GM12878 (cell line): ENCODE measurements at regions not wholly inside any gene's neighbourhood (a gene's known extent, or its start where the extent isn't known, plus 50 kb on each side); places are given as distances from the start of the nearest gene placed in this dataset.

Experiments
- ATAC-seq: fragments of 200-7000 bp; cut with Tn5 transposase; 3 replicates; pipeline ENCODE4 v1.9.1; 2020; ENCODE audit warnings: mild to moderate bottlenecking, moderate library complexity
- BruUV-seq: library from RNA; stranded (reverse); fragments of 400-500 nt; replicated peaks from 2 replicates; lab custom pipeline; 2021; lab: Mats Ljungman, UMichigan
- CTCF ChIA-PET: fragments of 300-600 bp; sonication (Branson Sonifier 250); formaldehyde crosslinking; extraction: SDS; loops from one replicate; lab custom pipeline; 2021; ENCODE audit warnings: inconsistent platforms; lab: Yijun Ruan, JAX
- POLR2A ChIA-PET: fragments of 350-600 bp; formaldehyde crosslinking; extraction: SDS; loops from one replicate; lab custom pipeline; 2021; ENCODE audit warnings: inconsistent platforms; lab: Charles Lee
- RAD21 ChIA-PET: fragments of 300-600 bp; sonication (Branson Sonifier 250); formaldehyde crosslinking; loops from one replicate; lab custom pipeline; 2023; ENCODE audit warnings: antibody characterized with exemption; ENCODE audit not compliant: unreplicated experiment; lab: Charles Lee
- SMC1A ChIA-PET: fragments of 300-600 bp; sonication (Branson Sonifier 250); formaldehyde crosslinking; loops from one replicate; lab custom pipeline; 2023; ENCODE audit not compliant: unreplicated experiment, uncharacterized antibody; lab: Charles Lee
- DNase-seq: peaks from one replicate; pipeline ENCODE4 v3.0.0-alpha.2; 2011; ENCODE audit warnings: low read depth, low spot score
- FAIRE-seq: peaks from 3 replicates; lab custom pipeline; 2011; peaks lifted over from hg19 to GRCh38; lab: Jason Lieb, UNC
- H2AFZ ChIP-seq: 2 replicates; pipeline ENCODE4 v1.6.0; 2011; ENCODE audit warnings: low read depth, low read length, control low read depth; ENCODE audit not compliant: control insufficient read depth
- H3K27ac ChIP-seq: 2 replicates; pipeline ENCODE4 v1.5.1; 2011; ENCODE audit warnings: control low read depth; ENCODE audit not compliant: control insufficient read depth, insufficient read depth
- H3K27me3 ChIP-seq, 2 experiments: replicated peaks in 1 of 2; 2 replicates each; pipeline versions ENCODE4 v1.6.0 to v1.6.1; 2011; ENCODE audit warnings: low read length in 1 of 2; ENCODE audit not compliant: control insufficient read depth in 2 of 2, insufficient read depth in 2 of 2
- H3K36me3 ChIP-seq, 2 experiments: 2 replicates each; pipeline ENCODE4 v1.5.1; 2011; ENCODE audit warnings: low read length in 1 of 2; ENCODE audit not compliant: control insufficient read depth in 2 of 2, insufficient read depth in 2 of 2
- H3K4me1 ChIP-seq: 2 replicates; pipeline ENCODE4 v1.6.1; 2011; ENCODE audit warnings: mild to moderate bottlenecking, low read length, moderate library complexity, mixed read lengths; ENCODE audit not compliant: control insufficient read depth, insufficient read depth
- H3K4me2 ChIP-seq: 2 replicates; pipeline ENCODE4 v1.6.0; 2011; ENCODE audit warnings: control low read depth; ENCODE audit not compliant: control insufficient read depth, insufficient read depth
- H3K4me3 ChIP-seq: fragments of 200-600 bp; sonication (generic); 2 replicates; pipeline ENCODE4 v1.5.1; 2016
- H3K79me2 ChIP-seq: 2 replicates; pipeline ENCODE4 v1.6.0; 2011; ENCODE audit warnings: low read length; ENCODE audit not compliant: control insufficient read depth, insufficient read depth
- H3K9ac ChIP-seq: 2 replicates; pipeline ENCODE4 v1.8.0; 2011; ENCODE audit warnings: low read length, control low read depth, mixed read lengths; ENCODE audit not compliant: control insufficient read depth, insufficient read depth
- H3K9me3 ChIP-seq: replicated peaks from 3 replicates; pipeline ENCODE4 v1.5.1; 2011; ENCODE audit warnings: mild to moderate bottlenecking, low read length; ENCODE audit not compliant: control insufficient read depth, insufficient read depth
- H4K20me1 ChIP-seq: 2 replicates; pipeline ENCODE4 v1.6.0; 2011; ENCODE audit not compliant: control insufficient read depth, insufficient read depth
- BCL3 ChIP-seq: IDR thresholded peaks from 2 replicates; pipeline ENCODE4 v1.6.1; 2011; ENCODE audit warnings: borderline replicate concordance, low read depth, mild to moderate bottlenecking, moderate library complexity, low read length; ENCODE audit not compliant: insufficient read depth, poor library complexity, severe bottlenecking
- FOS ChIP-seq: IDR thresholded peaks from 3 replicates; pipeline ENCODE4 v1.6.1; 2011; ENCODE audit warnings: borderline replicate concordance; ENCODE audit not compliant: insufficient read length; ENCODE audit errors: extremely low read depth
- IRF4 ChIP-seq: IDR thresholded peaks from 2 replicates; pipeline ENCODE4 v1.6.1; 2011; ENCODE audit warnings: low read depth, low read length
- JUND ChIP-seq: IDR thresholded peaks from 2 replicates; pipeline ENCODE4 v1.6.1; 2012; ENCODE audit warnings: low read depth, mild to moderate bottlenecking, low read length, improper control_type of control experiment, moderate library complexity
- PAX5 ChIP-seq: IDR thresholded peaks from 2 replicates; pipeline ENCODE4 v1.6.1; 2011; ENCODE audit warnings: low read depth, low read length, borderline replicate concordance
- POU2F2 ChIP-seq: IDR thresholded peaks from 3 replicates; pipeline ENCODE4 v1.6.1; 2011; ENCODE audit warnings: low read depth, mild to moderate bottlenecking, low read length, borderline replicate concordance
- RAD21 ChIP-seq: IDR thresholded peaks from 2 replicates; pipeline ENCODE4 v1.6.1; 2011; ENCODE audit warnings: mild to moderate bottlenecking, low read depth, low read length, moderate library complexity; ENCODE audit not compliant: insufficient read depth
- RELB ChIP-seq: fragments of 450-650 bp; IDR thresholded peaks from 2 replicates; pipeline ENCODE4 v1.6.1; 2017; ENCODE audit warnings: low read depth, mild to moderate bottlenecking, moderate library complexity
- YBX1 ChIP-seq: fragments of 450-650 bp; IDR thresholded peaks from 2 replicates; pipeline ENCODE4 v1.6.1; 2016; ENCODE audit warnings: antibody characterized with exemption
- WGBS: methylation state at CpG from one replicate; pipeline ENCODE4 v1.1.6; 2016; ENCODE audit warnings: low lambda C conversion rate; ENCODE audit not compliant: insufficient replicate concordance, insufficient coverage; ENCODE audit errors: missing lambda C conversion rate; 5-methylcytosine and 5-hydroxymethylcytosine counted together
- in situ Hi-C: fragments of 300-500 bp; cut with MboI; formaldehyde crosslinking; loops from 9 replicates; pipeline ENCODE4 v1.14.3; 2018; ENCODE audit warnings: mixed read lengths
- intact Hi-C: fragments of 100-400 bp; cut with micrococcal nuclease; formaldehyde crosslinking; loops from one replicate; pipeline ENCODE4 v1.14.2; 2022; ENCODE audit not compliant: unreplicated experiment
- TF ChIP-seq, protein P1 (sequence below): fragments of 450-650 bp; conservative IDR thresholded peaks from 2 replicates; pipeline ENCODE4 v1.6.1; 2017; ENCODE audit warnings: mild to moderate bottlenecking, moderate library complexity

- in situ Hi-C loops, result loop anchor here (25.0 kb wide), 1 partner anchor 824 kb away; no protein-coding TSS in a partner anchor
- no peak for DNase-seq
- ATAC-seq, result no peak
- no peaks in the 10 kb centered on the region for H3K4me1 ChIP-seq
- ChIA-PET RAD21 (no interaction called here), POLR2A (no interaction called here), SMC1A (no interaction called here), CTCF (interaction anchor here (3.0 kb wide), 1 partner anchor 9 kb away, joined by 20 read pairs; no protein-coding TSS in a partner anchor)
- no peaks in the 10 kb centered on the region for H3K27me3 ChIP-seq
- no peak overlapping the region for H3K27ac ChIP-seq
- no peaks in the 10 kb centered on the region for H3K79me2 ChIP-seq
- no peak overlapping the region for H3K9ac ChIP-seq
- 5% methylated on average over 3 of the region's 3 CpGs for WGBS
- no peak overlapping the region for H3K4me3 ChIP-seq
- H3K36me3 ChIP-seq, result no peaks in the 10 kb centered on the region
- H3K9me3 ChIP-seq, result no peaks in the 10 kb centered on the region
- FAIRE-seq, result no peak
- TF ChIP-seq RELB, result no peak
- no peak for TF ChIP-seq PAX5
- TF ChIP-seq IRF4, result no peak
- TF ChIP-seq, protein P1, sequence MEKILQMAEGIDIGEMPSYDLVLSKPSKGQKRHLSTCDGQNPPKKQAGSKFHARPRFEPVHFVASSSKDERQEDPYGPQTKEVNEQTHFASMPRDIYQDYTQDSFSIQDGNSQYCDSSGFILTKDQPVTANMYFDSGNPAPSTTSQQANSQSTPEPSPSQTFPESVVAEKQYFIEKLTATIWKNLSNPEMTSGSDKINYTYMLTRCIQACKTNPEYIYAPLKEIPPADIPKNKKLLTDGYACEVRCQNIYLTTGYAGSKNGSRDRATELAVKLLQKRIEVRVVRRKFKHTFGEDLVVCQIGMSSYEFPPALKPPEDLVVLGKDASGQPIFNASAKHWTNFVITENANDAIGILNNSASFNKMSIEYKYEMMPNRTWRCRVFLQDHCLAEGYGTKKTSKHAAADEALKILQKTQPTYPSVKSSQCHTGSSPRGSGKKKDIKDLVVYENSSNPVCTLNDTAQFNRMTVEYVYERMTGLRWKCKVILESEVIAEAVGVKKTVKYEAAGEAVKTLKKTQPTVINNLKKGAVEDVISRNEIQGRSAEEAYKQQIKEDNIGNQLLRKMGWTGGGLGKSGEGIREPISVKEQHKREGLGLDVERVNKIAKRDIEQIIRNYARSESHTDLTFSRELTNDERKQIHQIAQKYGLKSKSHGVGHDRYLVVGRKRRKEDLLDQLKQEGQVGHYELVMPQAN, result no peak
- no peak for TF ChIP-seq YBX1
- TF ChIP-seq RAD21, result no peak
- no peak for TF ChIP-seq BCL3
- no peak for TF ChIP-seq FOS
- no peak for TF ChIP-seq JUND
- TF ChIP-seq POU2F2, result no peak
- no TSS peak for BruUV-seq
- H4K20me1 ChIP-seq, result no peaks in the 10 kb centered on the region
- no peak overlapping the region for H3K4me2 ChIP-seq
- H2AFZ ChIP-seq, result no peak overlapping the region
- intact Hi-C loops, result no loop called here
Measured at GRCh38 chr2:185638771-185639170, 99.8 kb upstream of the FSIP2 start.
